ENCODE measurements at regions not wholly inside any gene's neighbourhood (a gene's known extent, or its start where the extent isn't known, plus 50 kb on each side); places are given as distances from the start of the nearest gene placed in this dataset.

- DNase-seq (ENCODE audit: low spot score): no peak
- ChIA-PET POLR2A (ENCODE audit: low non-redundant PET) (no interaction called here), CTCF (no interaction called here)
- no peak overlapping the region for H3K27ac ChIP-seq (ENCODE audit: low read depth, low read length, poor library complexity, severe bottlenecking)
- H3K9me3 ChIP-seq (ENCODE audit: low read depth, low read length, poor library complexity, severe bottlenecking): no peaks in the 10 kb centered on the region
- intact Hi-C loops (cut with micrococcal nuclease; ENCODE audit: unreplicated experiment): no loop called here
- no peak overlapping the region for H3K4me3 ChIP-seq (ENCODE audit: low read depth, low read length, poor library complexity, severe bottlenecking)
- H3K4me1 ChIP-seq (ENCODE audit: insufficient read depth, low read length, poor library complexity, severe bottlenecking): no peaks in the 10 kb centered on the region
- BruUV-seq (replicated peaks): no TSS peak
- TF ChIP-seq CTCF (conservative IDR thresholded peaks at IDR 0.05; ENCODE audit: low read depth, low read length): no peak
- no peak for TF ChIP-seq EZH2 (IDR thresholded peaks at IDR 0.05; ENCODE audit: borderline replicate concordance, low read depth, low read length, poor library complexity, severe bottlenecking)
- H3K27me3 ChIP-seq (replicated peaks; ENCODE audit: insufficient read depth, low read depth, low read length, poor library complexity): no peaks in the 10 kb centered on the region
- no peaks in the 10 kb centered on the region for H3K36me3 ChIP-seq (ENCODE audit: insufficient read depth, low read length, poor library complexity, severe bottlenecking)
These were observed 82.1 kb upstream of the IL33 start for GRCh38 chr9:6133346-6134063.

GRCh38 chr9:6132650-6133049 is 83.0 kb upstream of the IL33 start:
- CTCF ChIA-PET: no interaction called here
- intact Hi-C loops (cut with micrococcal nuclease; ENCODE audit: unreplicated experiment): no loop called here
- no peak overlapping the region for H3K4me3 ChIP-seq (ENCODE audit: low read depth, low read length, poor library complexity, severe bottlenecking)

GRCh38 chr9:6128030-6128429 is 87.6 kb upstream of the IL33 start:
- CTCF ChIA-PET: no interaction called here
- Histone ChIP-seq H3K4me3 (ENCODE audit: low read depth, low read length, poor library complexity, severe bottlenecking) (no peak overlapping the region), H3K9me3 (ENCODE audit: low read depth, low read length, poor library complexity, severe bottlenecking) (no peaks in the 10 kb centered on the region), H3K4me1 (ENCODE audit: insufficient read depth, low read length, poor library complexity, severe bottlenecking) (no peaks in the 10 kb centered on the region), H3K36me3 (ENCODE audit: insufficient read depth, low read length, poor library complexity, severe bottlenecking) (no peaks in the 10 kb centered on the region), H3K27me3 (replicated peaks; ENCODE audit: insufficient read depth, low read depth, low read length, poor library complexity) (no peaks in the 10 kb centered on the region), H3K27ac (ENCODE audit: low read depth, low read length, poor library complexity, severe bottlenecking) (no peak overlapping the region)
- POLR2A ChIA-PET (ENCODE audit: low non-redundant PET): no interaction called here
- intact Hi-C loops (cut with micrococcal nuclease; ENCODE audit: unreplicated experiment): no loop called here
- TF ChIP-seq CTCF (conservative IDR thresholded peaks at IDR 0.05; ENCODE audit: low read depth, low read length) (no peak), EZH2 (IDR thresholded peaks at IDR 0.05; ENCODE audit: borderline replicate concordance, low read depth, low read length, poor library complexity, severe bottlenecking) (no peak)
- no TSS peak for BruUV-seq (replicated peaks)
- no peak for DNase-seq (ENCODE audit: low spot score)

More at GRCh38 chr9:6132650-6133049, 83.0 kb upstream of the IL33 start:
- TF ChIP-seq CTCF (conservative IDR thresholded peaks at IDR 0.05; ENCODE audit: low read depth, low read length): no peak
- TF ChIP-seq EZH2 (IDR thresholded peaks at IDR 0.05; ENCODE audit: borderline replicate concordance, low read depth, low read length, poor library complexity, severe bottlenecking): no peak
- Histone ChIP-seq H3K27me3 (replicated peaks; ENCODE audit: insufficient read depth, low read depth, low read length, poor library complexity) (no peaks in the 10 kb centered on the region), H3K27ac (ENCODE audit: low read depth, low read length, poor library complexity, severe bottlenecking) (no peak overlapping the region), H3K36me3 (ENCODE audit: insufficient read depth, low read length, poor library complexity, severe bottlenecking) (no peaks in the 10 kb centered on the region), H3K9me3 (ENCODE audit: low read depth, low read length, poor library complexity, severe bottlenecking) (no peaks in the 10 kb centered on the region), H3K4me1 (ENCODE audit: insufficient read depth, low read length, poor library complexity, severe bottlenecking) (no peaks in the 10 kb centered on the region)
- no peak for DNase-seq (ENCODE audit: low spot score)
- no TSS peak for BruUV-seq (replicated peaks)
- POLR2A ChIA-PET (ENCODE audit: low non-redundant PET): no interaction called here

Measured in A673 (cell line).